Renal cortex interstitium (tissue), 11 donors: ENCODE measurements at regions not wholly inside any gene's neighbourhood (a gene's known extent, or its start where the extent isn't known, plus 50 kb on each side); places are given as distances from the start of the nearest gene placed in this dataset.
"Not testable (repeated sequence)": the region's sequence is repeated elsewhere in the genome, so short reads cannot be mapped to it uniquely, and the experiment has no call there.

Experiments
- DNase-seq, 11 donors: peaks; one replicate each; pipeline ENCODE4 v3.0.0-alpha.2; 2013; ENCODE audit warnings: low read depth in 9 of 11, low spot score in 4 of 11; ENCODE audit errors: extremely low read depth in 1 of 11

- no peak for DNase-seq
These were observed 53.4 kb upstream of the FRG2C start for GRCh38 chr3:75610773-75611172.

GRCh38 chr3:75611724-75612460, 52.2 kb upstream of the FRG2C start:
- DNase-seq, result not testable (repeated sequence)
